H9 (cell line): ENCODE measurements at regions not wholly inside any gene's neighbourhood (a gene's known extent, or its start where the extent isn't known, plus 50 kb on each side); places are given as distances from the start of the nearest gene placed in this dataset.

Experiments used
- DNase-seq: peaks from one replicate; pipeline ENCODE4 v3.0.0-alpha.2; 2017
- H2AFZ ChIP-seq: one replicate; pipeline ENCODE4 v1.6.1; 2013; ENCODE audit warnings: mild to moderate bottlenecking, low read length, control low read depth, moderate library complexity
- H2AK5ac ChIP-seq: 2 replicates; pipeline ENCODE4 v1.6.1; 2013; ENCODE audit warnings: low read length, control low read depth, mixed read lengths; ENCODE audit not compliant: insufficient read length
- H2BK120ac ChIP-seq: one replicate; pipeline ENCODE4 v1.6.1; 2013; ENCODE audit warnings: low read depth, mild to moderate bottlenecking, low read length, control low read depth, inconsistent platforms; ENCODE audit not compliant: poor library complexity, severe bottlenecking
- H2BK12ac ChIP-seq: 2 replicates; pipeline ENCODE4 v1.6.1; 2013; ENCODE audit warnings: low read length, control low read depth, mixed read lengths, low read depth; ENCODE audit not compliant: insufficient read length
- H2BK15ac ChIP-seq: 2 replicates; pipeline ENCODE4 v1.6.1; 2013; ENCODE audit warnings: low read depth, low read length, control low read depth
- H2BK20ac ChIP-seq: one replicate; pipeline ENCODE4 v1.6.1; 2013; ENCODE audit warnings: low read depth, mild to moderate bottlenecking, low read length, control low read depth, inconsistent platforms; ENCODE audit not compliant: poor library complexity, severe bottlenecking
- H2BK5ac ChIP-seq: 2 replicates; pipeline ENCODE4 v1.6.1; 2013; ENCODE audit warnings: low read length, control low read depth, mixed read lengths; ENCODE audit not compliant: insufficient read length
- H3K14ac ChIP-seq: 2 replicates; pipeline ENCODE4 v1.6.1; 2013; ENCODE audit warnings: low read length, control low read depth; ENCODE audit not compliant: insufficient read depth
- H3K18ac ChIP-seq: 2 replicates; pipeline ENCODE4 v1.6.1; 2013; ENCODE audit warnings: low read depth, mild to moderate bottlenecking, mixed read lengths, low read length, control low read depth; ENCODE audit not compliant: insufficient read length
- H3K23ac ChIP-seq: 2 replicates; pipeline ENCODE4 v1.6.1; 2013; ENCODE audit warnings: low read length, control low read depth, mixed read lengths, low read depth; ENCODE audit not compliant: insufficient read length
- H3K23me2 ChIP-seq: 2 replicates; pipeline ENCODE4 v1.6.1; 2013; ENCODE audit warnings: low read depth, mild to moderate bottlenecking, mixed read lengths, low read length, control low read depth; ENCODE audit not compliant: insufficient read length, poor library complexity, severe bottlenecking
- H3K27ac ChIP-seq: 2 replicates; pipeline ENCODE4 v1.5.1; 2013; ENCODE audit warnings: low read length, control low read depth, mixed read lengths, low read depth; ENCODE audit not compliant: insufficient read length
- H3K27me3 ChIP-seq: 2 replicates; pipeline ENCODE4 v1.6.1; 2013; ENCODE audit warnings: low read length, control low read depth, inconsistent platforms; ENCODE audit not compliant: insufficient read depth
- H3K4ac ChIP-seq: 2 replicates; pipeline ENCODE4 v1.6.1; 2013; ENCODE audit warnings: low read depth, mild to moderate bottlenecking, control low read depth, inconsistent platforms, low read length, moderate library complexity
- H3K4me1 ChIP-seq: 2 replicates; pipeline ENCODE4 v1.6.1; 2013; ENCODE audit warnings: low read length, control low read depth, inconsistent platforms; ENCODE audit not compliant: insufficient read depth
- H3K4me2 ChIP-seq: 2 replicates; pipeline ENCODE4 v1.6.1; 2013; ENCODE audit warnings: low read length, control low read depth, mixed read lengths; ENCODE audit not compliant: insufficient read length, insufficient read depth
- H3K56ac ChIP-seq: 2 replicates; pipeline ENCODE4 v1.6.1; 2013; ENCODE audit warnings: low read depth, mild to moderate bottlenecking, mixed read lengths, low read length, control low read depth; ENCODE audit not compliant: insufficient read length
- H3K79me1 ChIP-seq: 2 replicates; pipeline ENCODE4 v1.6.1; 2013; ENCODE audit warnings: low read depth, mild to moderate bottlenecking, moderate library complexity, low read length, control low read depth, inconsistent platforms; ENCODE audit not compliant: insufficient read depth, poor library complexity, severe bottlenecking
- H3K79me2 ChIP-seq: 2 replicates; pipeline ENCODE4 v1.6.1; 2013; ENCODE audit warnings: low read length, control low read depth, inconsistent platforms; ENCODE audit not compliant: insufficient read depth
- H3K9ac ChIP-seq: 2 replicates; pipeline ENCODE4 v1.6.1; 2013; ENCODE audit warnings: low read length, control low read depth, mixed read lengths; ENCODE audit not compliant: insufficient read length; ENCODE audit errors: extremely low read depth
- H3K9me3 ChIP-seq: one replicate; pipeline ENCODE4 v1.6.1; 2013; ENCODE audit warnings: low read depth, low read length, inconsistent platforms; ENCODE audit not compliant: control insufficient read depth
- H3T11ph ChIP-seq: one replicate; pipeline ENCODE4 v1.6.1; 2013; ENCODE audit warnings: mild to moderate bottlenecking, low read length, control low read depth, inconsistent platforms
- H4K20me1 ChIP-seq: one replicate; pipeline ENCODE4 v1.6.1; 2013; ENCODE audit not compliant: control insufficient read depth, insufficient read length, insufficient read depth
- H4K5ac ChIP-seq: 2 replicates; pipeline ENCODE4 v1.6.1; 2013; ENCODE audit warnings: low read depth, mild to moderate bottlenecking, mixed read lengths, low read length, control low read depth; ENCODE audit not compliant: insufficient read length
- H4K8ac ChIP-seq: replicated peaks from 2 replicates; pipeline ENCODE4 v1.6.1; 2013; ENCODE audit warnings: low read length, control low read depth, mixed read lengths, low read depth; ENCODE audit not compliant: insufficient read length
- H4K91ac ChIP-seq: 2 replicates; pipeline ENCODE4 v1.6.1; 2013; ENCODE audit warnings: low read depth, mild to moderate bottlenecking, moderate library complexity, mixed read lengths, low read length, control low read depth; ENCODE audit not compliant: insufficient read length
- H3K27ac Mint-ChIP-seq, 3 experiments: 2 replicates in 2 of 3; 3 replicates in 1 of 3; pipeline ENCODE4 v1.8.0; 2020 to 2021; ENCODE audit warnings: mixed read lengths in 3 of 3, mild to moderate bottlenecking in 1 of 3, moderate library complexity in 1 of 3
- H3K27me3 Mint-ChIP-seq: 2 replicates; pipeline ENCODE4 v1.8.0; 2021; ENCODE audit warnings: low read depth, mild to moderate bottlenecking, moderate library complexity, mixed read lengths
- H3K36me3 Mint-ChIP-seq, 3 experiments: 2 replicates in 2 of 3; 3 replicates in 1 of 3; pipeline ENCODE4 v1.8.0; 2020 to 2021; ENCODE audit warnings: low read depth in 3 of 3, mixed read lengths in 3 of 3; ENCODE audit not compliant: insufficient read depth in 1 of 3
- H3K4me1 Mint-ChIP-seq, 2 experiments: 2 replicates each; pipeline ENCODE4 v1.8.0; 2020; ENCODE audit warnings: mixed read lengths in 2 of 2
- H3K4me3 Mint-ChIP-seq, 2 experiments: 2 replicates in 1 of 2; 3 replicates in 1 of 2; pipeline ENCODE4 v1.8.0; 2020 to 2021; ENCODE audit warnings: mild to moderate bottlenecking in 2 of 2, mixed read lengths in 2 of 2, moderate library complexity in 1 of 2
- H3K9me3 Mint-ChIP-seq, 2 experiments: 2 replicates in 1 of 2; 3 replicates in 1 of 2; pipeline ENCODE4 v1.8.0; 2020; ENCODE audit warnings: mild to moderate bottlenecking in 2 of 2, mixed read lengths in 2 of 2, moderate library complexity in 1 of 2
- CTCF ChIP-seq: fragments of 200-600 bp; sonication (generic); conservative IDR thresholded peaks from 3 replicates; pipeline ENCODE4 v1.8.0; 2021; ENCODE audit warnings: antibody characterized with exemption, mild to moderate bottlenecking
- WGBS: extraction: QIAGEN DNeasy Blood & Tissue Kit; methylation state at CpG from one replicate; pipeline ENCODE4 v1.1.7; 2013; ENCODE audit warnings: missing lambda C conversion rate, low lambda C conversion rate, mixed read lengths; ENCODE audit not compliant: insufficient read length; ENCODE audit errors: extremely low coverage; 5-methylcytosine and 5-hydroxymethylcytosine counted together

- H3K23ac ChIP-seq = no peak overlapping the region
- no peak overlapping the region for H2BK15ac ChIP-seq
- TF ChIP-seq CTCF = no peak
- H2BK5ac ChIP-seq = no peak overlapping the region
- H3K23me2 ChIP-seq = no peaks in the 10 kb centered on the region
- WGBS = no CpG with 5 or more reads among the region's 1 CpG
- no peak overlapping the region for H3K4me3 Mint-ChIP-seq
- H3K27ac ChIP-seq = no peak overlapping the region
- H3K27me3 Mint-ChIP-seq = no peaks in the 10 kb centered on the region
- no peak overlapping the region for H3T11ph ChIP-seq
- H3K4me2 ChIP-seq = no peak overlapping the region
- no peaks in the 10 kb centered on the region for H3K4me1 ChIP-seq
- no peak overlapping the region for H3K14ac ChIP-seq
- H3K27me3 ChIP-seq = no peaks in the 10 kb centered on the region
- H3K4me1 Mint-ChIP-seq = no peaks in the 10 kb centered on the region
- H2BK12ac ChIP-seq = no peak overlapping the region
- H3K36me3 Mint-ChIP-seq = no peaks in the 10 kb centered on the region
- no peak overlapping the region for H3K27ac Mint-ChIP-seq
- H2BK20ac ChIP-seq = no peak overlapping the region
- H3K9ac ChIP-seq = no peak overlapping the region
- H4K5ac ChIP-seq = no peak overlapping the region
- no peaks in the 10 kb centered on the region for H3K9me3 ChIP-seq
- no peak overlapping the region for H2AFZ ChIP-seq
- H3K79me1 ChIP-seq = no peaks in the 10 kb centered on the region
- H3K56ac ChIP-seq = no peak overlapping the region
- DNase-seq = no peak
- no peaks in the 10 kb centered on the region for H4K20me1 ChIP-seq
- H4K91ac ChIP-seq = no peak overlapping the region
- no peak overlapping the region for H3K4ac ChIP-seq
- H3K18ac ChIP-seq = no peak overlapping the region
- no peak overlapping the region for H2BK120ac ChIP-seq
- H3K79me2 ChIP-seq = no peaks in the 10 kb centered on the region
- no peak overlapping the region for H2AK5ac ChIP-seq
- peaks cover 0 to 3% of the 10 kb centered on the region in 2 experiments; a peak in 1 of 5 replicates for H3K9me3 Mint-ChIP-seq
- H4K8ac ChIP-seq = no peak overlapping the region
Measured at GRCh38 chr18:68234131-68234530, 480.8 kb downstream of the TMX3 start.
